Suprapubic skin (tissue), 4 donors: ENCODE measurements at regions not wholly inside any gene's neighbourhood (a gene's known extent, or its start where the extent isn't known, plus 50 kb on each side); places are given as distances from the start of the nearest gene placed in this dataset.

Experiments
- DNase-seq, 2 donors: peaks; one replicate each; pipeline ENCODE4 v3.0.0-alpha.2; 2019; ENCODE audit warnings: low spot score in 2 of 2
- H3K27ac ChIP-seq: fragments of 200-600 bp; sonication (generic); one replicate; pipeline ENCODE4 v1.5.1; 2019
- H3K27me3 ChIP-seq: fragments of 200-600 bp; sonication (generic); one replicate; pipeline ENCODE4 v1.5.1; 2019
- H3K36me3 ChIP-seq: fragments of 200-600 bp; sonication (generic); one replicate; pipeline ENCODE4 v1.5.1; 2019
- H3K4me1 ChIP-seq: fragments of 200-600 bp; sonication (generic); one replicate; pipeline ENCODE4 v1.5.1; 2019
- H3K4me3 ChIP-seq: fragments of 200-600 bp; sonication (generic); one replicate; pipeline ENCODE4 v1.5.1; 2019; ENCODE audit warnings: mild to moderate bottlenecking
- H3K9me3 ChIP-seq: fragments of 200-600 bp; sonication (generic); one replicate; pipeline ENCODE4 v1.5.1; 2019
- EP300 ChIP-seq: sonication (generic); formaldehyde crosslinking; IDR thresholded peaks from one replicate; pipeline ENCODE4 v1.6.1; 2017; ENCODE audit warnings: antibody characterized with exemption
- POLR2A ChIP-seq, 2 donors: fragments of 450-650 bp; IDR thresholded peaks; one replicate each; pipeline ENCODE4 v1.6.1; 2017; ENCODE audit warnings: antibody characterized with exemption in 2 of 2, mild to moderate bottlenecking in 2 of 2, moderate library complexity in 2 of 2
- POLR2AphosphoS5 ChIP-seq, 3 donors: sonication (generic); formaldehyde crosslinking; IDR thresholded peaks; one replicate each; pipeline ENCODE4 v1.6.1; 2017; ENCODE audit warnings: antibody characterized with exemption in 3 of 3
- WGBS: methylation state at CpG from one replicate; pipeline ENCODE4 v1.1.5; 2018; 5-methylcytosine and 5-hydroxymethylcytosine counted together
- TF ChIP-seq, protein P1 (sequence below), 2 donors: fragments of 200-600 bp in 1 of 2; fragments of 450-650 bp in 1 of 2; sonication (generic) in 1 of 2; IDR thresholded peaks; one replicate each; pipeline ENCODE4 v1.5.1; 2016 to 2019; ENCODE audit warnings: antibody characterized with exemption in 2 of 2, mild to moderate bottlenecking in 1 of 2, moderate library complexity in 1 of 2

DNA sequence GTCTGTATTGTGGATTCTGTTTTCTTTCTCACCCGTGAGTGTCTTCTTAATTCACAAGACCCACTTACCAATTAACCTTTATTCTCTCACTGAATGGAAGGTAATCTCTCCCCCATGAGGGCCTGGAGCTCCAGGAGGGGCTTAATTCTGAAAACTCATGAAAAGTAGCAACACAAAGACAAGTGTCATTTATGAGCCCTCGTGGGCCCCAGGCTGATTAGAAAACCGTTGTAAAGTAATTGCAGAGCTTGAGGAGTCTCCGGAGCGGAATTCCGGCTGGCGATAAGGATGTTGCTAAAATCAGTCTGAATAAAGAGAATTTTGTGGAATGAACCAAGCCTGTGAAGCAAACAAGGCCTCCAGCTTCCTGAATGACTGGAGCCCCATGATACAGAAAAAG is 301.5 kb downstream of the HAPSTR1 start:
- TF ChIP-seq POLR2AphosphoS5 (IDR thresholded peaks at IDR 0.05) (no peak), EP300 (no peak), POLR2A (IDR thresholded peaks at IDR 0.05) (no peak)
- TF ChIP-seq, protein P1, sequence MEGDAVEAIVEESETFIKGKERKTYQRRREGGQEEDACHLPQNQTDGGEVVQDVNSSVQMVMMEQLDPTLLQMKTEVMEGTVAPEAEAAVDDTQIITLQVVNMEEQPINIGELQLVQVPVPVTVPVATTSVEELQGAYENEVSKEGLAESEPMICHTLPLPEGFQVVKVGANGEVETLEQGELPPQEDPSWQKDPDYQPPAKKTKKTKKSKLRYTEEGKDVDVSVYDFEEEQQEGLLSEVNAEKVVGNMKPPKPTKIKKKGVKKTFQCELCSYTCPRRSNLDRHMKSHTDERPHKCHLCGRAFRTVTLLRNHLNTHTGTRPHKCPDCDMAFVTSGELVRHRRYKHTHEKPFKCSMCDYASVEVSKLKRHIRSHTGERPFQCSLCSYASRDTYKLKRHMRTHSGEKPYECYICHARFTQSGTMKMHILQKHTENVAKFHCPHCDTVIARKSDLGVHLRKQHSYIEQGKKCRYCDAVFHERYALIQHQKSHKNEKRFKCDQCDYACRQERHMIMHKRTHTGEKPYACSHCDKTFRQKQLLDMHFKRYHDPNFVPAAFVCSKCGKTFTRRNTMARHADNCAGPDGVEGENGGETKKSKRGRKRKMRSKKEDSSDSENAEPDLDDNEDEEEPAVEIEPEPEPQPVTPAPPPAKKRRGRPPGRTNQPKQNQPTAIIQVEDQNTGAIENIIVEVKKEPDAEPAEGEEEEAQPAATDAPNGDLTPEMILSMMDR (IDR thresholded peaks at IDR 0.05) = no peak
- no peak overlapping the region for H3K27ac ChIP-seq
- H3K27me3 ChIP-seq = no peaks in the 10 kb centered on the region
- WGBS = 45% methylated on average over 7 of the region's 7 CpGs
- H3K36me3 ChIP-seq = no peaks in the 10 kb centered on the region
- no peak for DNase-seq
- H3K4me3 ChIP-seq = no peak overlapping the region
- H3K9me3 ChIP-seq = no peaks in the 10 kb centered on the region
- no peaks in the 10 kb centered on the region for H3K4me1 ChIP-seq

DNA sequence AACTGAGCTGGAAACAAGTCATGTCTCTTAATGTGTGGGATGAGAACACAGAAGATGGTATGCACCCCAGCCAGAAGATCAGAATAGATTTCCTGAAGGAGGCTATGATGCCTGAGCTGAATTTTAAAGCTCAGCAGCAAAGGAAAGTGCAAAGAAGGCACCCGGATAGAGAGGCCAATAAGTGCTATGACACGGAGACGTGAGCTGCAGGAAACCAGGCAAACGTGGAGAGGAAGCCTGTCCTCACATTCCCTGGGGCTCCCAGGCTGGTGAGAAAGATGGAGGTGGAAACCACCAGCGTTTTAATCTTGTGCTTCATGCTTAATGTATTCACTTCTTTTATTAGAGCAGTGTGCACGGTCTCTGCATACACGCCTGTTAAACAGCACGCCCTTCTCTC is 302.1 kb downstream of the HAPSTR1 start:
- Histone ChIP-seq H3K9me3 (no peaks in the 10 kb centered on the region), H3K4me3 (no peak overlapping the region), H3K27me3 (no peaks in the 10 kb centered on the region), H3K36me3 (no peaks in the 10 kb centered on the region), H3K4me1 (no peaks in the 10 kb centered on the region), H3K27ac (no peak overlapping the region)
- TF ChIP-seq, protein P1 (IDR thresholded peaks at IDR 0.05) = no peak
- TF ChIP-seq POLR2AphosphoS5 (IDR thresholded peaks at IDR 0.05) = no peak
- TF ChIP-seq EP300 = no peak
- TF ChIP-seq POLR2A (IDR thresholded peaks at IDR 0.05) = no peak
- DNase-seq = no peak
- WGBS = 61% methylated on average over 8 of the region's 8 CpGs

- no peak overlapping the region for H3K27ac ChIP-seq
- DNase-seq = no peak
- H3K4me1 ChIP-seq = no peaks in the 10 kb centered on the region
- no peak overlapping the region for H3K4me3 ChIP-seq
- no peaks in the 10 kb centered on the region for H3K36me3 ChIP-seq
- WGBS = 70% methylated on average over 3 of the region's 3 CpGs
- no peak for TF ChIP-seq POLR2A (IDR thresholded peaks at IDR 0.05)
- no peak for TF ChIP-seq POLR2AphosphoS5 (IDR thresholded peaks at IDR 0.05)
- no peak for TF ChIP-seq EP300
- TF ChIP-seq, protein P1 (IDR thresholded peaks at IDR 0.05) = no peak
- no peaks in the 10 kb centered on the region for H3K27me3 ChIP-seq
- H3K9me3 ChIP-seq = no peaks in the 10 kb centered on the region
Observed at GRCh38 chr16:9395958-9396359, 304.5 kb downstream of the HAPSTR1 start.

- no peak overlapping the region for H3K27ac ChIP-seq
- no peaks in the 10 kb centered on the region for H3K4me1 ChIP-seq
- H3K9me3 ChIP-seq = no peaks in the 10 kb centered on the region
- no peak for DNase-seq
- no peak overlapping the region for H3K4me3 ChIP-seq
- WGBS = 56% methylated on average over 8 of the region's 8 CpGs
- TF ChIP-seq, protein P1 (IDR thresholded peaks at IDR 0.05) = no peak
- TF ChIP-seq POLR2A (IDR thresholded peaks at IDR 0.05) = no peak
- no peak for TF ChIP-seq EP300
- TF ChIP-seq POLR2AphosphoS5 (IDR thresholded peaks at IDR 0.05) = no peak
- no peaks in the 10 kb centered on the region for H3K27me3 ChIP-seq
- H3K36me3 ChIP-seq = no peaks in the 10 kb centered on the region
Observed at GRCh38 chr16:9399573-9399972, 308.1 kb downstream of the HAPSTR1 start.

DNA sequence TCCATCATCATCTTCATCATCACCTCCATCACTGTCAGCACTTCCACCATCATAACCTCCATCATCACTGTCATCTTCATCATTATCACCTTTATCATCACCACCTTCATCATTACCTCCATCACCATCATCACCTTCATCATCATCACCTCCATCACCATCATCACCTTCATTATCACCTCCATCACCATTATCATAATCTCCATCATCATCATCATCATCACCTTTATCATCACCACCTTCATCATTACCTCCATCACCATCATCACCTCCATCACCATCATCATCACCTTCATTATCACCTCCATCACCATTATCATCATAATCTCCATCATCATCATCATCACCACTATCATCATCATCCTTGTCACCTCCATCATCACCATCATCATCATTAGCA is 309.7 kb downstream of the HAPSTR1 start:
- Histone ChIP-seq H3K4me3 (no peak overlapping the region), H3K4me1 (no peaks in the 10 kb centered on the region), H3K9me3 (no peaks in the 10 kb centered on the region), H3K27ac (no peak overlapping the region), H3K36me3 (no peaks in the 10 kb centered on the region), H3K27me3 (no peaks in the 10 kb centered on the region)
- no peak for TF ChIP-seq EP300
- no peak for TF ChIP-seq POLR2A (IDR thresholded peaks at IDR 0.05)
- TF ChIP-seq POLR2AphosphoS5 (IDR thresholded peaks at IDR 0.05) = no peak
- TF ChIP-seq, protein P1 (IDR thresholded peaks at IDR 0.05) = no peak
- DNase-seq = no peak
